SW 1271 (cell line): ENCODE measurements at regions not wholly inside any gene's neighbourhood (a gene's known extent, or its start where the extent isn't known, plus 50 kb on each side); places are given as distances from the start of the nearest gene placed in this dataset.

Experiments
- DNase-seq, 2 experiments: peaks; one replicate each; lab custom pipeline; 2025; lab: John Stamatoyannopoulos, UW

DNA sequence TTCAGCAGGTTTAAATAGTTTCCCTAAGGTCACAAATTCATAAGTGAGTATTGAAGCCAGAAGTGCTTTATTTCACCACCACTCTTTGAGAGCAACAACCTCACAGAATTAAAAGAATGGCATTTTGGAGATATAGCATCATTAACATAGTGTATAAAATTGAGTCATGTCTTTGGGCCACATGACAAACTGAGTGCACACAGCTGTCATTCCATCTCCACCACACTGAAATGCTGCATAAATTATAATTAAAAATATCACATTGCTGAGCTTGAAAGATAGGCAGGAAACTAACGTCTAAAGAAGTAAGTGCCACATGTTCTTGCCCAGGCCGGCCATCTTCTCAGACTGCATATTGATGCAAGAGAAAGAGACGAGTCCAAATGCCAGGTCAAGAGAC, 897.9 kb upstream of the CNTNAP5 start:
- no peak for DNase-seq

DNA sequence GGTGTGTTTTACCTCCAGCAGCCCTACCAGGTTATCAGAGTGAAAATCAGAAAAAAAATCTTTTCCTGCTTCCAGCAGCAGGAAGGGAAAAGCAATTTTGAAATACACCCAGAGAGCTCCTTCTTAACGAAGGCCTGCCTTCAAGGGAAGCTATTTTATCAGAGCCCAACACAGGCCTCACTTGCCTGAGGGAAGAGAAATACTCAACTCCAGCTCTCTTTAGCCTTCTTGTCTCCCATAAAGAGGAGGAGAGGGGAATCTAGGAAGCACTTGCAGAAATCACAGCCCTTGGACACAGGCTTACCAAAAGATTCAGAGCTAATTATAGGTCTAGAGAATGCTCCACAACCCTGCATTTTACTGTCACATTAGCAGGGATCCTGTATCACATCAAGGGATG, 896.1 kb upstream of the CNTNAP5 start:
- no peak for DNase-seq

DNA sequence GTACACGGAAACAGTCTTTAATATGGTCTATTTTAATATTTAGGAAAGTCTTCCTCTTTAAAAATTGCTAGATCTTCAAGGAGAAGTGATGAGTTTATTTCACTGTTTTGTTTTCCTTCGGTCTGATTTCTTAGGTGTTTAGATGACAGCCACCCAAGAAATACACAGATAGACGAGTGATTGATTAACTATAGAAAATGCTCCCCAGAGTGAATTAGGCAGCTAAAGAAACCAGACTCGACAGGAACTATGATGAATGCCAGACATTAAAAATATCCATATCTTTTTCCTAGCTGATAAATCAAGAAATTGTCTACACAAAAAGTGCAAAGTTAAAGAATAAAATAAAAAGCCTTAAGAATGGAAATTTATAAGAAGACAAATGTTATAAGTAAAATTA, 888.7 kb upstream of the CNTNAP5 start:
- DNase-seq, result no peak

DNA sequence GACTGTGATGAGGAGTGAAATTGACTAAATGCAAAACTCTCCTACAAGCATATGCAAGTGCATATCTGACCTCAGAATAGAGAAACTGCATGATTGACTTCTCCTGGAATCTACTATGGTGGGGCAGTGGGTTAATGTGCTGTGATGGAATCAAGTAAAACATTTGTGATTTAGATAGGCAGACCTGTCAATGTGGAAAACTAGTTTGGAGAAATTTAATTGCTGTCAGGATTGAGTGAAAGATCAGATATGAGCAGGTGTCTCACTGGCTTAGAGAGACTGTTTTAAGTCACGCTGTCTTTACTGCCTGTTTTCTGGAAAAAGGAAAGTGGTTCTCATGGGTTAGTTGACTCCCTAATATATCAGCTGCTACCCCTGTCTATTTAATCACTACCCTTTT, 881.0 kb upstream of the CNTNAP5 start:
- no peak for DNase-seq

DNA sequence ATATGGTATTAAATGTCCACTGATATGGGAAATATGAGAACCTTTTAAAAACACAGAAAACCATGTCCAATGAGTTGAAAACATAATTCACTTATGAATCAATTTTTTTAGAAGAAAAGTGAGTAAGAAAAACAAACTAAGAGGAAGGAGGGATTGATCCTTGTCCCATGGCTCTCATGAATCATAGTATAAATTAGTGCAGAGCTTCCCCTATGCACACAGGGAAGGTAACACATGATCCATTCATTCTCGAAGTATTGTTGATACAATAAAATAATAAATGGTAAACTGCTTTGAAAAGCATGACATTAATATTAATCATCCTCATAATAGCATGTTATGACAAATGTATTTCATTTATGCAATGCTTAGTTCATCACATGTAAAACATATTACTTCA, 872.0 kb upstream of the CNTNAP5 start:
- no peak for DNase-seq

DNA sequence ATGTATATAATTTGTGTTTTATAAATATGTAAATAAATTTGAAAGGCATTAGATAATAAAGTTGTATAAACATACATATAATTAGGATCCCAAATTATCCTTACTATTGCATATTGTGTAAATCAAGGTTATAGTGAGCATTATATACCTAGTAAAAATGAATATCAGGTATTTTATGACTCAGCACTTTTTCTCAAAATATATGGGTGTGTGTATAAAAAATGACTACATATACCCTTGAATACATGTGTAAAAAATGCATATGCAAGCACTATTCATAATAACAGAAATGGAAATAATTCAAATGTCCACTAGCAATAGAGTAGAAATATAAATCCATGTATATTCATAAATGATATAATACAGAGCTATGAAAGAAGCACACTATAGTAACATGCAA, 870.9 kb upstream of the CNTNAP5 start:
- no peak for DNase-seq

DNA sequence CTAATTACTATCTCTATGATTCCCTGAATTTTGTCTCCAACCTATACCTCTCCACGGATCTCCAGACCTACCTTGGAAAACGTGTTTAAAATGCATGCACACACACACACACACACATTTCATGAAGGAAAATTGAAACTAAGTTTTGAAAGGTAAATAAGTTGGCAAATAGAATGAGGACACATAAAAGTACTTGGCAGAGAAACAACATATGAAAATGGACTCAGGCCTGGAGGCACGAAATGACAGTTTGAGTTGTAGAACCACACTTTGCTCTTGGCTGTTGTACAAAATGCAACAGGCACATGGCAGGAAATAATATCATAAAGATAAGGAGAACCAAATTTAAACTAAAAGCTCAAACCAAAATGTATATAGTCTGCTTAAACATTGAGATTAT, 868.1 kb upstream of the CNTNAP5 start:
- no peak for DNase-seq

DNA sequence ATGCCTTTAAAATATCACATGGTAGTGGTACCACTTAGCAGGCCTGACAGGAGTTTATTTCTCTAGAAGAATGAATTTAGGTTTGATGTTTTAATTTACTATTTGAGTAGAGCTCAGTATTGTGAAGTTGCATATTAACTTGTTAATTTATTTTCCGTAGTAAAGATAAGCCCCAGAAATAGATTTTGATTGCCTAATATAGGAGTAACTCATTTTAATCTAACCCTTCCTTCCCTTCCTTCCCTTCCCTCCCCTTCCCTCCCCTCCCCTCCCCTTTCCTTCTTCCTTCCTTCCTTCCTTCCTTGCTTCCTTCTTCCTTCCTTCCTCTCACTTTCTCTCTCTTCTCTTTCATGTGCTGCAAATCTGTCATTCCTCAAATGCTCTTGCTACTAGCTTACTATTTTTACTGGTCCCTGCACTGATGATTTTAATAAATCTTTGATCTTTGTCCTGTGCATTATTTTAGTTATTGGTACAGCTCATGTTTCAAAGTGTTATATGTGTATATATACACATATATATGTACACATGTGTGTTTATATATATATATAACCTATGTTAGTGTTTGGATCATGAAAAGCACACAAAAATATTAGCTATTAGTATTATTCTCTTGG, 862.6 kb upstream of the CNTNAP5 start:
- DNase-seq, result no peak

DNA sequence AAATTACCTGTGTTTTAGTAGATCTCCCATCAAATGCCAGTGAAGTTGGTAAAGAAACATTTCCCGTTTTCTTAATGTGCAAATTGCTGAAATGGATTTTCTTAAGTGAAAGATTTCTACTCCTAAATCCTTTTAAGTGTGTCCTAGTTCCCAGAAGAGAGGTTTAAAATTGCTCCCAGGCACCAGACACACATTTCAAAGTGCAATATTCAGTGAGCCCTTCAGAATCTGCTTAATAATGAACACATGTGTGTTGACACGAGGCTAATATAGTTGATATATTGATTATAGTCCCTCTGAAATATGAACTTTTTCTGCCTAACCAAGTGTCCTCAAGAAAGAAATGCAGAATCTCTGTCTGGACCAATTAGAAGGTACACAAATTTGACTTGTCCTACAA, 861.7 kb upstream of the CNTNAP5 start:
- no peak for DNase-seq

DNA sequence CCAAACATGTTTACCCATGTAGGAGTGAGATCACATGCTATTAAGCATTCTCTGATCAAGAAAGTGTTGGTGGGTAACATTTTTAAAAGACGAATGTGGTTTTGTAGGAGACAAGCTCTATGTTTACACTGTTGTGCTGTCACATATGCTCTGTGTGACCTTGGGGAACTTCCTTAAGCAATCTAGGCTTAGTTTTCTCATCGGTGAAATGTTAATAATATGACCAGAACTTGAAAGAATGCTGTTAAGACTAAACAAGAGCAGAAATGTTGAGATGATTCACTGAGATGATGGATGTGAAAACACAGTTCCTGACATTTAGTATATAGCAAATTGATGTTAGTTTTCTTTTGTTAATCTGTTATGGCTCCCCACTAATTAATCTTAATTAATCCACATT, 860.9 kb upstream of the CNTNAP5 start:
- no peak for DNase-seq

DNA sequence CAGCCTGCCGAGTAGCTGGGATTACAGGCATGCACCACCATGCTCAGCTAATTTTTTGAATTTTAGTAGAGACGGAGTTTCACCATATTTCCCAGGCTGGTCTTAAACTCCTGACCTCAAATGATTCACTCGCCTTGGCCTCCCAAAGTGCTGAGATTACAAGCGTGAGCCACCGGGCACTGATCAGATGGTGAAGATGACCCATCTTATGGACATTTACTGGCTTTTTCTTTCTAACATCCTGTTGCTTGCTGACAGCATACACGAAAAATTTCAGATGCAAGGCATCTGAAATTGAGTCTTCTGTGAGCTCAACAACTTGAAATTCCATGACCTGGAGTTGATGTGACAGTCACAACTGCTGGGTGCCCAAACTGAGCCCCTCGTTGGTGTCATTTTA, 859.5 kb upstream of the CNTNAP5 start:
- DNase-seq, result no peak

DNA sequence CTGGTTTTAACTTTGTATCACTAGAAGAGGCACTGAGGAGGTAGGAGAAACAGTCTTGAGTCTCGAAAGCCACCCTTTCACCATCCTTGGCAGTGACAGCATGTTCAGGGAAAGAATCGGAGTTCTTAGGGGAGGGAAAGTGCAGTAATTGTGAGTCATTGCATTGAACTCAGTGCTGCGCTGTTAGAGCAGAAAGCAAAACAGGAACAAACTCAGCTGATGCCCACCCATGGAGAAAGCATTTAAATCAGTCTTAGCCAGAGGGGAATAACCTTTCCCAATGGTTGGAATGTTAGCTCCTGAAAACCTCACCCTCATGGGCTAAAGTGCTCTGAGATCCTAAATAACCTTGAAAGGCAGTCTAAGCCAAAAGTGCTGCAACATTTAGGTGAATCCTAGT, 845.6 kb upstream of the CNTNAP5 start:
- DNase-seq, result no peak

DNA sequence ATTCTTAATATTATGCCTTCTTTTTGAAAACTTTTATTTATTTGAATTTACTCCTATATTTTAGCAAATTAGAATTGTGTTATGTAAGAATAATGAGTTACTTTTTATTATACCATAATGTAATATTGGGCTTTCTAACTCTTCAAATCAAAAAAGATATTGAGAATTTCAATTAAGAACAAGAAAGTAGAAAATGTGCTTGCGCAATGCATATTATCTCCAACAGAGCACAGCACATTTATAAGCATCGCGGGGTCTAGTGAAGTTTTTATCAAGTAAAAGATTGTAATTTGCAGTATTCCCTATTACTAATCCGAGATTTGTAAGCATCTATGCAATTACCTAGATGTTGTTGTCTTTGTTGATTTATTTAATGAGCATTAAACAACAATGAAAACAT, 829.1 kb upstream of the CNTNAP5 start:
- no peak for DNase-seq

DNA sequence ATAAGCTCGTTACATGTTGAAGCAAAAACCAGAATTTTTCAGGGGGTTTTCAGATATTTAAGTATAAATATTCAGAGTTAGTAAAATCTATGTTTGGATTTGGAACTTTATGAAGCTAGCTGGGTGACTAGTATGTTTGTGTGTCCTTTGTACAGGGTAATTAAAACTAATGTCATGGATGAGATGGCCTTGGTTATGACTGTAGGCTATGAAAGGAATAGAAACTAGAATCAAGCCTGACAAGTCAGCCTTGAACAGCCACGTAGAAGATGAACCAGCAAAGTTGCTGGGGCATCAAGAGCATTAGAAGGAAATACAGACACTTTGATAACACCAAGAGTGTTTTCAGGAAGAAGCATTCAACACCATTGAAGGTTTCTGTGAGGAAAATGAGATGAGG, 825.1 kb upstream of the CNTNAP5 start:
- no peak for DNase-seq

DNA sequence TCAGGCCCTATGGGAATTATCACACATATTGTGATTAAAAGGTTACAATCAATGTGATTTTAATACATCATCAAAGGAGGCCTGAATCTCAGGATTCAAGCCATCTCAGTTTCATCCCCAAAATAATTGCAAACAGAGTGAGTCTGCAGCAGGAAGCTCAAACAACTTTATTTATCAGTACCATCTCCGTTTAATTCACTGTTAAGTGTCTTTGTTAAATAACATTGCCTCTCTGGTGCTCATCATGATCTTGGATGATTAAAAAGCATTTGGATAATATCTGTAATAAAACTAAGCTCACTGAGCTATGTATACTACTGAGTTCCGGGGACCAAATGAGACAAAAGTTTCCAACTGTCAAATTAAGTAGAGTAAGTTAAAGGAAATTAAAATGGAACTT, 817.8 kb upstream of the CNTNAP5 start:
- no peak for DNase-seq

DNA sequence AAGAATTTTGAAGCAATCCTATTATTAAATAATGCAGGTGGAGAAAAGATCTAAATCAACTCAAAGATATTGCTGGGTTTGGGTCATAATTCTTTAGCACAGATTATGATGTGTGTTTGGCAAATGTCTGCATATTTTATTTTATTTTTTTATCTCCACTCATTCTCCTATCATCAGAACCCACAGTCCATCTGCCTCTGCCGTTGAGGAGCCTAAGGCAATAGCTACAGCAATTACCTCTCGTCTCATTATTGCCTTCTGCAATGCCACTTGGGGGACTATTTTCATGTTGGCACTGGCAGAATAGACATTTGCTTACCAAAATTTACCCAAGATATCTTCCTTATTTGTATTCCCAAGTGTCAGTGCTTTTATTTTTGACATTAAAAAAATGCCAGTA, 815.9 kb upstream of the CNTNAP5 start:
- DNase-seq, result no peak

DNA sequence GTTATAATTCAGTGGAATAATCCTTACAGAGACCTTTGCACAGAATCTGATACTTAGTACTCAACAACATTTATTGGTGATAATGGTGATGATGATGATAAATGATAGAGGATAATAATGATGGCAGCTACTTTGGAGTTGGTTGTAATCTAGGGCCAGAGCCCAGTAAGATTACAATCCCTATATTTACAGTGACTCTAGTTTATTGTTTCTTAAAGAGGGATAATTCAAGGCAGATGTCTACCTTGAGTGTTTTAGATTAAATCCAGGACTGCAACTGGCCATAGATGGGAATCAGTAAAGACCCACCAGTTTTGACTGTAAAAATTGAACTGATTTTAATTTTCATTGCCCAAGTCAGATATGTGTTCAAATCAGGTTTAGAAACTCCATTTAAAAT, 813.9 kb upstream of the CNTNAP5 start:
- DNase-seq, result no peak

DNA sequence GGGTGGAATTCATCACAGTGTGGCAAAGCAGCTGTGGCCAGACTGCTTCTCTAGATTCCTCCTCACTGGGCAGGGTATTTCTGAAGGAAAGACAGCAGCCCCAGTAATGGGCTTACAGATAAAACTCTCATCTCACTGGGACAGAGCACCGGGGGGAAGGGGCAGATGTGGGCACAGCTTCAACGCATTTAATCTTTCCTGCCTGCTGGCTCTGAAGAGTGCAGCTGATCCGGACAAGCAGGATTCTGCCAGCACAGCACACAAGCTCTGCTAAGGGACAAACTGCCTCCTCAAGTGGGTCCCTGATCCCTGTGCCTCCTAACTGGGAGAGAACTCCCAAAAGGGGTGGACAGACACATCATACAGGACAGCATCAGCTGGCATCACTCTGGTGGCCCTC, 779.9 kb upstream of the CNTNAP5 start:
- no peak for DNase-seq

DNA sequence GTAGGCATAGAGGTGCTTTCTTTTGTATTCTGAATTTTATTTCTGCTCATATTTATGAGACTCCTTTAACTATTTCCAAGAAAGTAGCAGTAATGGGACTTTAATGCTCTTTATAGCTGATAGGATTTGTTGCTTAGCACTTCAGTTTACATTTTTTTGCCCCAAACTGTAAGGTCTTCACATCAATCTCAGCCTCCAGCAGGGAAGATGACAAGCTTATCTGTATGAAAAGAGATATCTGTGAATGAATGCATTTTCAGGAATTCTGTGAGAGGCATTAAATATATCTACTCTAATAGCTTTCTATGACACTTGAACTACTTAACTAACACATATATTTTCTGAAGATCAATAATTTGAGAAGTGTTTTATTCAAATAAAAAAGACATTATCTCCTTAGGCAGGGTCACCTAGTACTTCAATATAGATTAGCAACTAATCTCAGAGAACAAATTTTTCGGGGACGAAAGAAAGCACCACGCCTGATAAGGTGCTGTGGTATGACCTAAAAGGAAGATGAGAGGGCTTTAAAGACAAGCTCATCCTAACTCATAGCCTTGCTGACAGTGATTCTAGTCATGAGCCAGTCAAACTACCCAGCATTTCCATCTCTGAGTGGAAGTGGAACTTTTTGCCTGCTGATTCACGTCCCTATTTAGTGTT, 766.1 kb upstream of the CNTNAP5 start:
- DNase-seq, result no peak

DNA sequence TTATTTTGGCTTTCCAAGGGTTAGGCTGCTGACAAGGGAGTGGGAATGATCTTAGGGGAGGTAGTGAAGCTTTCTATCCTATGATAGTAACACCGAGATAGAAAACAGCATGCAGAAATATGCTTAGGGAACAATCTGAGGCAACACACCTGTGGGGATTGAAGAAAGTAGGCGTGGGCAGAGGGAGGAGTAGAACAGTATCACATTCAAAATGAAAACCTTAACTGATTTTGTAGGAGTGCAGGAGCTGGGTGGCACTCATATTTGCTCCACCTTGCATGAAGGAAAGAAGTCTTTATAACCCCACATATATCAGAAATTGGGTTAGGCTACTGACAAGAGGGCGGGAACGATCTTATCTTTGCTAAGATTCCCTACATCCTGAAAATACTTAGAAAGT, 762.2 kb upstream of the CNTNAP5 start:
- DNase-seq, result no peak

DNA sequence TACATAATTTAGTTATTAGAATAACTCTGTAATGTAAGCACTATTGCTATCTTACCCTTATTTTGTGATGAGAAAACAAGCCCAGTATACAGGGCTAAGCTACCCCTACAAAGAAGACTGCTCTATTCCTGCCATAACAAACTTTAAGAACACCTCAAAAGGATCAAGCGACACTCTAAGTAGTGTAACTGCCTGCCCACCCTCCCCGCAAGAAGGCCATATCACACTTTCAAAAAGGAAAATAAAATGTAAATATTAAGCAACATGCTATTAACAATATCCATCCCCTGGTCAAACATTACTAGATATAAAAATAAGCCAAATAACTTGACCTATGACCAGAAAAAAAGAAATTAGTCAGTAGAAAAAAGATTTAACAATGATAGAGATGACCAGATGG, 741.7 kb upstream of the CNTNAP5 start:
- DNase-seq, result no peak

DNA sequence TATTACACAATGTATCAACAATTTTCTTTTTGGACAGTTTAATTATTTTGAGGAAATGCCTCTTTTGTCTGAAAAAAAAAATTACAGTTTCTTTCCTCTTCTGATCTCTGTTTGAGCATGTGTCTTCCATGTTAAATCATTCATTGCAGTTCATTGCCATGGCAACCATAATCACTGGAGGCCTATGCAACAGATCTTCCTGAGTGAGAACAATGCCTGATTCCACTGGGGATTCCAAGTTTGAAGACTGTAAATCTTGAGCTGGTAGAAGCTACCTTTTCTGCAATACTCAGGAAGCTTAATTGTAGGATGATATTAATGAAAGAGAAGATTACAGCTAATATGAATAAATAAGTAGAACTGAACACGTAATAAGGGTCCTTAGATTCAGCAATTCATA, 721.4 kb upstream of the CNTNAP5 start:
- no peak for DNase-seq
